SK-N-MC (cell line): ENCODE measurements at regions not wholly inside any gene's neighbourhood (a gene's known extent, or its start where the extent isn't known, plus 50 kb on each side); places are given as distances from the start of the nearest gene placed in this dataset.

Experiments used
- DNase-seq: peaks from one replicate; pipeline ENCODE4 v3.0.0-alpha.2; 2011; ENCODE audit warnings: low read depth, low spot score
- H3K27ac ChIP-seq: fragments of 200-600 bp; sonication (generic); 2 replicates; pipeline ENCODE4 v1.5.1; 2016; ENCODE audit warnings: mixed run types
- H3K36me3 ChIP-seq: fragments of 200-600 bp; sonication (generic); 2 replicates; pipeline ENCODE4 v1.6.1; 2017; ENCODE audit warnings: antibody characterized with exemption, low read length, mixed read lengths; ENCODE audit not compliant: insufficient read depth
- H3K4me3 ChIP-seq: fragments of 200-600 bp; sonication (generic); 2 replicates; pipeline ENCODE4 v1.5.1; 2016
- H3K9ac ChIP-seq: fragments of 200-600 bp; sonication (generic); 2 replicates; pipeline ENCODE4 v1.8.0; 2017; ENCODE audit warnings: mixed run types, mixed read lengths; ENCODE audit not compliant: insufficient read length
- H3K9me3 ChIP-seq: fragments of 200-600 bp; sonication (generic); 2 replicates; pipeline ENCODE4 v1.6.1; 2017; ENCODE audit warnings: low read depth, mild to moderate bottlenecking, antibody characterized with exemption, low read length, moderate library complexity, mixed read lengths
- EZH2 ChIP-seq: fragments of 200-600 bp; sonication (generic); IDR thresholded peaks from one replicate; pipeline ENCODE4 v1.6.1; 2017; ENCODE audit warnings: antibody characterized with exemption
- FOXP2 ChIP-seq: optimal IDR thresholded peaks from 2 replicates; pipeline ENCODE3; 2011; ENCODE audit warnings: mild to moderate bottlenecking, moderate library complexity; ENCODE audit not compliant: insufficient read depth; ENCODE audit errors: extremely low read length, control extremely low read depth
- POLR2AphosphoS5 ChIP-seq: IDR thresholded peaks from 2 replicates; pipeline ENCODE4 v1.6.1; 2012; ENCODE audit warnings: mild to moderate bottlenecking, low read depth, low read length, borderline replicate concordance

DNA sequence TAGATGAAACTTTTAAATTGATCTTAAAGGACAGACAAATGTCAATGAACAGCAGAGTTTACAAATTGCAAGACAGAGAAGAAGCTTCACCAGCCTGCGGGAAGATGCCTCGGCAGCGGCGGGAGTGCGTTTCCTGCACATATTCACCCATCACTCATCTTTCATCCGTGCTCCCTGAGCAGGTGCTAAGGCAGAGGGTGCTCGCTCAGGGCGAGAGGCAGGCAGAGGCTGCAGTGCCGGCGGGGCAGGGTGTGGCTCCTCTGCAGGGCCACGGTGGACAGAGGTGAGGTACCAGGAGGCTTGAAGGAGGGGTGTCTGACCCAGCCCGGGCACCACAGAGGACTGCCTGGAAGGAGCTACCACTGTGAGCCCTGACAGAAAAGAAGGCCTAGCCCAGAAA, 155.2 kb upstream of the PPP2R2D start:
- Histone ChIP-seq H3K36me3 (no peaks in the 10 kb centered on the region), H3K4me3 (no peak overlapping the region), H3K9ac (no peak overlapping the region), H3K27ac (no peak overlapping the region), H3K9me3 (no peaks in the 10 kb centered on the region)
- DNase-seq, result no peak
- TF ChIP-seq FOXP2, result no peak
- no peak for TF ChIP-seq POLR2AphosphoS5
- no peak for TF ChIP-seq EZH2

DNA sequence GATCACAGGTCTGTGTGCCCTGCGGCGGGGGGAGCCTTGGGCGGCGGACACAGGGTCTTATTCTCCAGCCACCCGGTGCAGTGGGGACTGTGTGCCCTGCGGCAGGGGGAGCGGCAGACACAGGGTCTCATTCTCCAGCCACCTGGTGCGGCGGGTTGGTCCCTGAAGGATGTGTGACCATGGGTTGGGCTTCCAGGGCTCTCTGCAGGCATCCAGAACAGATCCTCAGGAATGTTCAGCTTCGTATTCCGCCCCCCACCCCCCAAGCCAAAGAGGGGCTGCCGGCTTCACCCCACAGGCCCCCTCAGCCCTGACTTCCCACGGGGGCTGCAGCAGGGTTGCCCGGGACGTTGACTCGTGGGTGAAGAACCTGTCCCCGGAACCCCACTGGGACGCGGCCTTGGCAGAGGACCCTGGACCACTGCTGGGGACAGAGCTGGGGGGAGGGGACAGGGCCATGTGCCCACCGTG, 154.5 kb upstream of the PPP2R2D start:
- H3K36me3 ChIP-seq, result no peaks in the 10 kb centered on the region
- H3K9ac ChIP-seq, result no peak overlapping the region
- DNase-seq, result no peak
- TF ChIP-seq EZH2 (no peak), POLR2AphosphoS5 (no peak), FOXP2 (no peak)
- no peaks in the 10 kb centered on the region for H3K9me3 ChIP-seq
- no peak overlapping the region for H3K4me3 ChIP-seq
- H3K27ac ChIP-seq, result no peak overlapping the region

DNA sequence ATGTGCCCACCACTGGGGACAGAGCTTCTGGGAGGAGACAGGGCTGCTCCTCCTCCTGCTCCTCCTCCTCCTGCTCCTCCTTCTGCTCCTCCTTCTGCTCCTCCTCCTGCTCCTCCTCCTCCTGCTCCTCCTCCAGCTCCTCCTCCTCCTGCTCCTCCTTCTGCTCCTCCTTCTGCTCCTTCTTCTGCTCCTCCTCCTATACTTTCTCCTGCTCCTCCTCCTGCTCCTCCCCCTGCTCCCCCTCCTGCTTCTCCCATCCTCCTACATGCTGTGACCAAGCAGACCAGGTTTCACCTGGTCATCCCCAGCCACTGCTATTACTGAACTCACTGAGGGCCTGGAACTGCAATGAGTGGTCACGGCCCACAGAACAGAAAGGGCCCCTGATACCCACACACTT, 154.0 kb upstream of the PPP2R2D start:
- no peak for DNase-seq
- TF ChIP-seq POLR2AphosphoS5 (no peak), FOXP2 (no peak), EZH2 (no peak)
- Histone ChIP-seq H3K9ac (no peak overlapping the region), H3K9me3 (no peaks in the 10 kb centered on the region), H3K27ac (no peak overlapping the region), H3K36me3 (no peaks in the 10 kb centered on the region), H3K4me3 (no peak overlapping the region)

DNA sequence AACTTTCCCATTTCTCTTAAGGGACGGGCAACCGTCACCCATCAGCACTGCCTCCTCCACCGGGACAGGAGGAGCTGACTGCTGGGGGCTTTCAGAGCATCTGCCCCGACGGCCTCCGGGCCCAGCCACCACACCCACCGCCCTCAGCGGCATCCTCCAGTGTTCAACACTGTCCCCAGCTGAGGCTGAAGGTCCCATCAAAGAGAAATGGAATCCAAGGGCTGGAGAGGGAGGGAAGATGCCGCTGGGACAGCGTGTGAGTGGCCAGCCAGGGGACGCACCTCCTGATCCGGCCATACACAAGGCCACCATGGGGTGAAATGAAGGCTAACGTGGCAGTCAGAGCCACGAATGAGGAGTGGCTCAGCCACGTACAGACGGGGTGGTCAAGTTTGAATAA, 153.6 kb upstream of the PPP2R2D start:
- Histone ChIP-seq H3K27ac (no peak overlapping the region), H3K9me3 (no peaks in the 10 kb centered on the region), H3K36me3 (no peaks in the 10 kb centered on the region), H3K4me3 (no peak overlapping the region), H3K9ac (no peak overlapping the region)
- no peak for DNase-seq
- TF ChIP-seq EZH2 (no peak), POLR2AphosphoS5 (no peak), FOXP2 (no peak)

DNA sequence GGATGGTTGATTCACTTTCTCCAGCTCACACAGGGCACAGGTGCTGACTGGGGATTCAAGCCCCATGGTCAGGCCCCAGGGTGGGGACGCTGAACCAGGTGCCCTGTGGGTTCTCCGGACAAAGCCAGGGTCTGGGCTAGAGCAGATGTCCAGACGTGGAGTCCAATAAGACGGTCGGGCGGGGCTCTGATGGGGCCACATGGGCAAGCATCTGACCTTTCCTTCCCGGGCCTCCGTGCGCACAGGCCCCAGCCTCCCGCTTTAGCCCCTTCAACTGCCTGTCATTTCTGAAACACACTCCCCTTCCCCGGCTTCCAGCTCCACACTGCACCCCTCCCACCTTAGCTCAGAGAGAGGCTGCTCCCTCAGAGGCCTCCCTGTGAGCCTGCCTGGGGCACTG, 153.0 kb upstream of the PPP2R2D start:
- Histone ChIP-seq H3K9ac (no peak overlapping the region), H3K27ac (no peak overlapping the region), H3K9me3 (no peaks in the 10 kb centered on the region), H3K36me3 (no peaks in the 10 kb centered on the region), H3K4me3 (no peak overlapping the region)
- no peak for DNase-seq
- TF ChIP-seq FOXP2, result no peak
- no peak for TF ChIP-seq POLR2AphosphoS5
- TF ChIP-seq EZH2, result no peak

DNA sequence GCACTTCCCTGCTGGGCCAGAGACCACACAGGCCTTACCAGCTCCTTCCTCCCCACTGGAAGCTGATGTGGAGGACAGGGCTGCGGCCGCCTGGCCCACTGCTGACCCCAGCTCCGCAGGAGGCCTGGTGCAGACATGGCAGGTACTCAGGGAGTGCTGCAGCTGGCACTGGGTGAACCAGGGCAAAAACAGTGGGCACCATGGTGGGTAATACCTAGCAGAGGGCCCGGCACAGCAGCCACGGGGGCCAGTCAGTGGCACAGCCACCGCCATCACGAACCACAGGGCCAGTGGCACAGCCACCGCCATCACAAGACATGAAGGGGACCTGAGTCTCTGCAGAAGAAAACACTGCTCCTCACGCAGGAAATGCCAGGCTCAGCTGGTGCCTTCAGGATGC, 152.6 kb upstream of the PPP2R2D start:
- Histone ChIP-seq H3K36me3 (no peaks in the 10 kb centered on the region), H3K9me3 (no peaks in the 10 kb centered on the region), H3K4me3 (no peak overlapping the region), H3K27ac (no peak overlapping the region), H3K9ac (no peak overlapping the region)
- no peak for TF ChIP-seq FOXP2
- no peak for DNase-seq

DNA sequence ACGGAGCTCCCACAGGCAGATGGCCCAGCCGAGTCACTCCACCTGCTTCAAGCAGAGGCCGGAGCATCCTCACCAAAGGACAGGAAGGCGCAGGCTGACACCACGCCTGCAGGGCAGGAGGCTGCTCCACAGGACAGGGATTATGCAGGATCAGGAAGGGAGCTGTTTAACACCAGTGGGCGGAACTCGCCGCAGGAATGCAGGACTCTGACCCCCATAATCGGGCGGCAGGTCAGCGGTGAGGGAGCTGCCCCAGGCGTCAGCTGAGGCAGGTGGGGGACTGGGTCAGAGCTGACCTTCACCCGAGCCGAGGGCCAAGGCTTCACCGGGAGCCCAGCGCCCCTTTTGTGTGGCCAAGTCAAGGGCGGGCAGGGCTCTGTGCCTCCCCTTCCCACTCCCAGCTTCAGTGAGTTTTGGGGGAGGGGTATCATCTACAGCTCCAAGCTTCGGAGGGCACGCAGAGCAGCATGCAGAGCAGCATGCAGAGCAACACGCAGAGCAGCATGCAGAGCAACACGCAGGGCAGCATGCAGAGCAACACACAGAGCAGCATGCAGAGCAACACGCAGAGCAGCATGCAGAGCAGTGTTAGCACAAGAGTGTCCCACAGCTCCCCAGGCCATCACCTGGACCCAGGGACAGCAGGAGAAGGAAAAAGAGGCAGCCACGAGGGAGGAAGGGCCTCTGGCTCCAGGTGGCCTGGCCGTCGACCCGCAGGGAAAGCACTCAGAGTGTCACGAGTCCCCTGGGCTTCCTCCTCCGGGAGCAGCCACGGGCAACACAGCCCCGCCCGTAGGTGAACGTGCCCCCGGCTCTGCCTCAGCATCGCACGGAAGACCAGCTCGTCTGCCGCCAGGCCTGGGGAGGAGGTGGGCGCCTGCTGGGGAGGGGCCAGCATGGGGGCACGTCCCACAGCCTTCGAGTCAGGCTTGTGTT, 151.7 kb upstream of the PPP2R2D start:
- DNase-seq, result no peak
- Histone ChIP-seq H3K9me3 (no peaks in the 10 kb centered on the region), H3K27ac (no peak overlapping the region), H3K9ac (no peak overlapping the region), H3K36me3 (no peaks in the 10 kb centered on the region), H3K4me3 (no peak overlapping the region)
- TF ChIP-seq FOXP2, result no peak
- no peak for TF ChIP-seq EZH2
- no peak for TF ChIP-seq POLR2AphosphoS5

DNA sequence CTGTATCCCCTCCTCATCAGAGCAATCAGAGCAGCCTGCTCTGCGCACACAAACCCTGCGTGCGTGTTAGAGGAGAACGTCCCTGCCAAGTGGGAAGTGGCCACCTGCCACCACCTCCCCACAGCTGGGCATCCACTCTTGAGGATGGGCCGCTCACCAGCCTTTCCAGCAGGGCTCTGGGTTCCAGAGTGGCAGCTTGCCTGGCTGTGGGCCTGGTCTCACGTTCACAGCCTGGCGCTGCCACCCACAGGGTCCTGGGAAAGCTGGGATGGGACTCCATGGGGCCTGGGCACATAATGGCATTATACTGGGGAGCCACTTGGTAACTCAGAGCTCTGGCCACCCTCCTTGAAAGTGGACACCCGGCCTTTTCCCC, 151.1 kb upstream of the PPP2R2D start:
- Histone ChIP-seq H3K36me3 (no peaks in the 10 kb centered on the region), H3K9ac (no peak overlapping the region), H3K4me3 (no peak overlapping the region), H3K27ac (no peak overlapping the region), H3K9me3 (no peaks in the 10 kb centered on the region)
- TF ChIP-seq POLR2AphosphoS5, result no peak
- TF ChIP-seq FOXP2, result no peak
- no peak for TF ChIP-seq EZH2
- DNase-seq, result no peak

DNA sequence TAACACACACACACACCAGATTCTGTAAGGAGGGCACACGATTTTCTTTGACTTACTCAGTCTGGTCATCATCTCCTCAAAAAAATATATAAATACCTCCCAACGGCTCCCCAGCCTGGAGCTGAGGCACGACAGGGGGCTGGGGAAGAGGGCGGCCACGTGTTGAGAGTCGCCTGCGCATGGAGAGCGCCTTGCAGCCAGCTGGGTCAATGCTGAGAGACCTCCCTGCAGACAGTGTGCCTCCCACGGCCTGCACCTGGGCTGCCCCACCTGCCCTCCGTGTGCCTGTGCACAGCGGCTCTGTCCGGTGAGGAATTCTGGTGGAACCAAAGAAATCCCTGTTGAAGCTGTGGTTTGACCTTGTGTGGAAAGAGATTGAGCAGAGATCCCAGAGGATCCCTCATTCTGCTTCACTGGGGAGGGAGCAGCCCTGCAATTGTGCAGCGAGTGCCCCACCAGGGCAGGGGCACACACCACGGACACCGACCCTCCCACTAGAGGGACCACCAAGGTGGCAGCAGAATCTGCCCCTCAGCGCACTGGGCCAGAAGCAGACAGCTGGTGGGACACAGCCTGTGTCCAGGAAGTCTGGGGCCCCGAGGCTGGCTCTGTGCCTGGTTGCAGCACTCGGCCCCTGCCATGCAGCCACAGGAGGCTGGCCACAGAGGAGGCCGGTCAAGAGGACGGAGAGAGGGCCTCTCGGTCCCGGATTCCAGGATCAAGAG, 150.5 kb upstream of the PPP2R2D start:
- no peak for TF ChIP-seq EZH2
- no peak for TF ChIP-seq FOXP2
- no peak for TF ChIP-seq POLR2AphosphoS5
- H3K4me3 ChIP-seq, result no peak overlapping the region
- H3K9me3 ChIP-seq, result no peaks in the 10 kb centered on the region
- no peak overlapping the region for H3K27ac ChIP-seq
- H3K36me3 ChIP-seq, result no peaks in the 10 kb centered on the region
- DNase-seq, result no peak
- no peak overlapping the region for H3K9ac ChIP-seq
